HUDEP-2 (cell line): ENCODE measurements at regions not wholly inside any gene's neighbourhood (a gene's known extent, or its start where the extent isn't known, plus 50 kb on each side); places are given as distances from the start of the nearest gene placed in this dataset.
"Not testable (repeated sequence)": the region's sequence is repeated elsewhere in the genome, so short reads cannot be mapped to it uniquely, and the experiment has no call there.

ENCODE experiments used
- DNase-seq, 76 experiments: peaks; one replicate each; lab custom pipeline; 2025; ENCODE audit not compliant: unreplicated experiment in 76 of 76; lab: John Stamatoyannopoulos, UW

DNA sequence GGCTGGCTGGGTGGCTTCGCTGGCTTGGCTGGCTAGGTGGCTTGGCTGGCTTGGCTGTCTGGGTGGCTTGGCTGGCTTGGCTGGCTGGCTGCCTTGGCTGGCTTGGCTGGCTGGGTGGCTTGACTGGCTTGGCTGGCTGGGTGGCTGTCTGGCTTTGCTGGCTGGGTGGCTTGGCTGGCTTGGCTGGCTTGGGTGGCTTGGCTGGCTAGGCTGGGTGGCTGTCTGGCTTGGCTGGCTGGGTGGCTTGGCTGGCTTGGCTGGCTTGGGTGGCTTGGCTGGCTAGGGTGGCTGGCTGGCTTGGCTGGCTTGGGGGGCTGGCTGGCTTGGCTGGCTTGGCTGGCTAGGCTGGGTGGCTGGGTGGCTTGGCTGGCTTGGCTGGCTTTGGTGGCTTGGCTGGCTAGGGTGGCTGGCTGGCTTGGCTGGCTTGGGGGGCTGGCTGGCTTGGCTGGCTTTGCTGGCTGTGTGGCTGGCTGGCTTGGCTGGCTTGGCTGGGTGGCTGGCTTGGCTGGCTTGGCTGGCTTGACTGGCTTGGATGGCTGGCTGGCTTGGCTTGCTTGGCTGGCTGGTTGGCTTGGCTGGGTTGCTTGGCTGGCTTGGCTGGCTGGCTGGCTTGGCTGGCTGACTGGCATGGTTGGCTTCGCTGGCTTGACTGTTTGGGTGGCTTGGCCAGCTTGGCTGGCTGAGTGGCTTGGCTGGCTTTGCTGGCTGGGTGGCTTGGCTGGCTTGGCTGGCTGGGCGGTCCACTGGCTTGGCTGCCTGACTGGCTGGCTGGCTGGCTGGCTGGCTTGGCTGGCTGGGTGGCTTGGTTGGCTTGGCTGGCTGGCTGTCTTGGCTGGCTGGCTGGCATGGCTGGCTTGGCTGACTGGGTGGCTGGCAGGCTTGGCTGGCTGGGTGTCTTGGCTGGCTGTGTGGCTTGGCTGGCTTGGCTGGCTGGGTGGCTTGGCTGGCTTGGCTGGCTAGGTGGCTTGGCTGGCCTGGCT is 436.3 kb downstream of the GOLGA6L6 start:
- DNase-seq, result not testable (repeated sequence)

DNA sequence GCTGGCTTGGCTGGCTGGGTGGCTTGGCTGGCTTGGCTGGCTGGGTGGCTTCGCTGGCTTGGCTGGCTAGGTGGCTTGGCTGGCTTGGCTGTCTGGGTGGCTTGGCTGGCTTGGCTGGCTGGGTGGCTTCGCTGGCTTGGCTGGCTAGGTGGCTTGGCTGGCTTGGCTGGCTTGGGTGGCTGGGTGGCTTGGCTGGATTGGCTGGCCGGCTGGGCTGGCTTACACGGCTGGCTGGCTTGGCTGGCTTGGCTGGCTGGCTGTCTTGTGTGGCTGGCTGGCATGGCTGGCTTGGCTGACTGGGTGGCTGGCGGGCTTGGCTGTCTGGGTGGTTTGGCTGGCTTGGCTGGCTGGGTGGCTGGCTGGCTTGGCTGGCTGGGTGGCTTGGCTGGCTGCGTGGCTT is 437.0 kb downstream of the GOLGA6L6 start:
- DNase-seq, result not testable (repeated sequence)

DNA sequence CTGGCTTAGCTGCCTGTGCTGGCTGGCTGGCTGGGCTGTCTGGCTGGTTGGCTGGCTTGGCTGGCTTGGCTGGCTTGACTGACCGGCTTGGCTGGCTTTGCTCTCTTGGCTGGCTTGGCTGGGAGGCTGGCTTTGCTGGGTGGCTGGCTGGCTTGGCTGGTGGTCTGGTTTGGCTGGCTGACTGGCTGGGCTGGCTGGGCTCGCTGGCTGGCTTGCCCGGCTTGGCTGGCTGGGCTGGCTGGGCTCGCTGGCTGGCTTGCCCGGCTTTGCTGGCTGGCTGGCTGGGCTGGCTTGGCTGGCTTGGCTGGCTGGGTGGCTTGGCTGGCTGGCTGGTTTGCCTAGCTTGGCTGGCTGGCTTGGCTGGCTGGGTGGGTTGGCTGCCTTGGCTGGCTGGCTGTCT is 438.7 kb downstream of the GOLGA6L6 start:
- DNase-seq, result not testable (repeated sequence)

DNA sequence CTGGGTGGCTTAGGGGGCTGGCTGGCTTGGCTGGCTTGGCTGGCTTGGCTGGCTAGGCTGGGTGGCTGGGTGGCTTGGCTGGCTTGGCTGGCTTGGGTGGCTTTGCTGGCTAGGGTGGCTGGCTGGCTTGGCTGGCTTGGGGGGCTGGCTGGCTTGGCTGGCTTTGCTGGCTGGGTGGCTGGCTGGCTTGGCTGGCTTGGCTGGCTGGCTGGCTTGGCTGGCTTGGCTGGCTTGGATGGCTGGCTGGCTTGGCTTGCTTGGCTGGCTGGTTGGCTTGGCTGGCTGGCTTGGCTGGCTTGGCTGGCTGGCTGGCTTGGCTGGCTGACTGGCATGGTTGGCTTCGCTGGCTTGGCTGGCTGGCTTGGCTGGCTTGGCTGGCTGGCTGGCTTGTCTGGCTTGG is 439.4 kb downstream of the GOLGA6L6 start:
- DNase-seq, result not testable (repeated sequence)

DNA sequence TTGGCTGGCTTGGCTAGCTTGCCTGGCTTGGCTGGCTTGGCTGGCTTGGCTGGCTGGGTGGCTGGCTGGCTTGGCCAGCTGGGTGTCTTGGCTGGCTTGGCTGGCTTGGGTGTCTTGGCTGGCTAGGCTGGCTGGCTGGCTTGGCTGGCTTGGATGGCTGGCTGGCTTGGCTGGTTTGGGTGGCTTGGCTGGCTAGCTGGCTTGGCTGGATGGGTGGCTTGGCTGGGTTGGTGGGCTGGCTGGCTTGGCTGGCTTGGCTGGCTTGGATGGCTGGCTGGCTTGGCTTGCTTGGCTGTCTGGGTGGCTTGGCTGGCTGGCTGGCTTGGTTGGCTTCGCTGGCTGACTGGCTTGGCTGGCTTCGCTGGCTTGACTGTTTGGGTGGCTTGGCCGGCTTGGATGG is 440.3 kb downstream of the GOLGA6L6 start:
- DNase-seq, result not testable (repeated sequence)

DNA sequence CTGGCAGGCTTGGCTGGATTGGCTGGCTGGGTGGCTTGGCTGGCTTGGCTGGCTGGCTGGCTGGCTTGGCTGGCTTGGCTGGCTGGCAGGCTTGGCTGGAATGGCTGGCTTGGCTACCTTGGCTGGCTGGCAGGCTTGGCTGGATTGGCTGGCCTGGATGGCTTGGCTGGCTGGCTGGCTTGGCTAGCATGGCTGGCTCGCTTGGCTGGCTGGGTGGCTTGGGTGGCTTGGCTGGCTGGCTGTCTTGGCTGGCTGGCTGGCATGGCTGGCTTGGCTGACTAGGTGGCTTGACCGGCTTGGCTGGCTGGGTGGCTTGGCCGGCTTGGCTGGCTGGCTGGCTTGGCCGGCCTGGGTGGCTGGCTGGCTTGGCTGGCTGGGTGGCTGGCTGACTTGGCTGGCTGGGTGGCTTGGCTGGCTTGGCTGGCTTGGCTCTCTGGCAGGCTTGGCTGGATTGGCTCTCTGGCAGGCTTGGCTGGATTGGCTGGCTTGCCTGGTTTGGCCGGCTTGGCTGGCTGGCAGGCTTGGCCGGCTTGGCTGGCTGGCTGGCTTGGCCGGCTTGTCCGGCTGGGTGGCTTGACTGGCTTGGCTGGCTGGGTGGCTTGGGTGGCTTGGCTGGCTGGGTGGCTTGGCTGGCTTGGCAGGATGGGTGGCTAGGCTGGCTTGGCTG is 440.9 kb downstream of the GOLGA6L6 start:
- DNase-seq, result not testable (repeated sequence)

DNA sequence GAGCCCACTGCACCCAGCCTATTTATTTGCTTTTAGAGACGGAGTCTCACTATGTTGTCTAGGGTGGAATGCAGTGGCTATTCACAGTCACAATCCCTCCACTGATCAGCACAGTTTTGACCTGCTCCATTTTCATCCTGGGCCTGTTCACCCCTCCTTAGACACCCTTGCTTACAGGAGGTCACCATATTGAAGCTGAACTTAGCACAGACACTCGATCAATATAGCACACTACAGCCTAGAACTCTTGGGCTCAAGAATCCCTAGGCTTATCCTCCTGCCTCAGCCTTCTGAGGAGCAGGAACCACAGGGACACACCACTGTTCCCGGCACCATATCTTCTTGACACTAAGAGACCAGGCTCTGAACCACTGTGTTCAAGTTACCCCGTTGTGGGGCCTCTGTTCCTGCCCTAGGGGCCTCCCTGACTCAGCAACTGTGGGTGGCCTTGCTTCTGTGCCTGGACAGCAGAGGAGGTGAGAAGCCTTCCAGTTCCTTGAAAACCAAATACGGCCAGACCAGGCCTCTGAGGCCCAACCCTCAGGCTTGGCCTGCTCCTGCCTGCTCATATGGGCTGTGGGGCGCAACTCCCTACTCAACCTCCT is 445.8 kb downstream of the GOLGA6L6 start:
- not testable (repeated sequence) for DNase-seq

DNA sequence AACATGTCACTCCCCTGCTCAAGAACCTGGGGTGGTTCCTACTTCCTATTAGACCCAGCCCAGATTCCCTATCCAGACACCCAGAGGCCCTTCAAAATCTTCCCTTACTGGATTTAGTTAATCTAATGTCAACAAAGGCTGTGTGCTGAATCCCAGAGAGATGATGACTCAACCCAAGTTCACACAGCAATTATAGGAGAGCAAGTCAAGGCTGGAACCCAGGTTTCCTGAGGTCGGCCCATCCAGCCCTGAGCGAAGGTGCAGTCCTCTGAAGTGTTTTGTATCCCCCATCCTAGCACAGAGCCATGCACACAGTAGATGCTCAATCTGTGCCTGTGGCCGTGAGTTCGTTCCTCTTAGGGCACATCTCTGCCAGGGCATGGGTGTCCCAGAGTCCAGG is 452.1 kb downstream of the GOLGA6L6 start:
- DNase-seq, result not testable (repeated sequence)

DNA sequence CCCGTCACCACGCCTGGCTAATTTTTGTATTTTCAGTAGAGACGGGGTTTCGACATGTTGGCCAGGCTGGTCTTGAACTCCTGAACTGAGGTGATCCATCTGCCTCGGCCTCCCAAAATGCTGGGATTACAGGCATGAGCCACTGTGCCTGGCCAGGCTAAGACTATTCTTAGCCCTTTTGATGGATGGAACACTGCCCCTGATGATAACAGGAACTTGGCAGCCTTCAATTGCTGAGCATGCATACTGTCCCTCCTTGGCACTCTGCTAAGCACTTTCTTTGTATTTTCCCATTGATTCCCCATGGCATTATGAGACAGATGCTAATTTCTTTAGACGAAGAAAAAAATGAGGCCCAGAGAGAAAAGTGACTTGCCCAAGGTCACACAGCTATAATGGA is 457.6 kb downstream of the GOLGA6L6 start:
- not testable (repeated sequence) for DNase-seq

DNA sequence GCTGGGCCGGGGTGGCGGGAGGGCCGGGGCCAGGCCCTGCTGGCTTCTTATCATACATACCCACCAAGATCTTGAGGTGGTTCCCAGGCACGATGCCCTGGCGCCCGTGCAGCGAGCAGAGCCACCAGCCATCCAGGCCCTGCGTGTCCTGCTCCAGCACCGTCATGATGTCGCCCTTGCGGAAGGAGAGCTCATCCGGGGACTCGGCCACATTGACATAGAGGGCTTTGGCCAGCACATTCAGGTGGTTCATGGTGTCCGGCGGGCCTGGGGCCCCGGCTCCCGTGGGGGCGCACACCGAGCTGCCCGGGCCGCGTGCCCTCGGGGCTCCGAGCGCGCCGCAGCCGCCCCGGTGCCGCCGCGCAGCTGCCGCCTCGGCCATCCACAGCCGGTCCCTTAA is 467.5 kb downstream of the GOLGA6L6 start:
- not testable (repeated sequence) for DNase-seq

DNA sequence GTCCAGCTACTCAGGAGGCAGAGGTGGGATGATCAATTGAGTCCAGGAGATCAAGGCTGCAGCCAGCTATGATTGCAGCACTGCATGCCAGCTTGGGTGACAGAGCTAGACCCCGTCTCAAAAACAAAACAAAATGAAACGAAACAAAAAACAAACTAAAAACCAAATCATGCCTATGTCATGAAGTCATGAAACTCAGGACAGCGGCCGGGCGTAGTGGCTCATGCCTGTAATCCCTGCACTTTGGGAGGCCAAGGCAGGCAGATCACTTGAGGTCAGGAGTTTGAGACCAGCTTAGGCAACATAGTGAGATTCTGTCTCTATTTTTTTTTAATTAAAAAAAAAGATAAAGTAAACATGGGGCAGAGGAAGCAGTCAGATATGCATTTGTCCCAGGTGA is 472.6 kb downstream of the GOLGA6L6 start:
- not testable (repeated sequence) for DNase-seq

DNA sequence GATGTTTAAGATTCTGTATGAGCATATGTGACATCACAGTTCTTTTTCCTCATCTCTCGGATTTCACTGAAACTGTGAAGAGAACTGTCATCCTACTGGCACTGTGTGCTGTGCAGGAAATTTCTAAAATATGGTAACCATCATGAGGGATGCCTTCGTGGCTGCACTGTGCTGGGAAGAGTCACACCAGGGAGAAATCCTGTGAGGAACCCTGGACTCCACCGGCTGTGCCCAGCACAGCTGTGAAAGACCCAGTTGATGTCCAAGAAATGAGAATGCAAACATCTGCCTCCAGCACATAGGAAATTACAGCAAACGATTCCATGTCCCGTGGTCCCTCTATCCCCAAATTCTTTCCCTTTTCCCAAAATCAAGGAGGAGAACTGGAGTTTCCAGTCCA is 475.4 kb downstream of the GOLGA6L6 start:
- DNase-seq, result not testable (repeated sequence)

DNA sequence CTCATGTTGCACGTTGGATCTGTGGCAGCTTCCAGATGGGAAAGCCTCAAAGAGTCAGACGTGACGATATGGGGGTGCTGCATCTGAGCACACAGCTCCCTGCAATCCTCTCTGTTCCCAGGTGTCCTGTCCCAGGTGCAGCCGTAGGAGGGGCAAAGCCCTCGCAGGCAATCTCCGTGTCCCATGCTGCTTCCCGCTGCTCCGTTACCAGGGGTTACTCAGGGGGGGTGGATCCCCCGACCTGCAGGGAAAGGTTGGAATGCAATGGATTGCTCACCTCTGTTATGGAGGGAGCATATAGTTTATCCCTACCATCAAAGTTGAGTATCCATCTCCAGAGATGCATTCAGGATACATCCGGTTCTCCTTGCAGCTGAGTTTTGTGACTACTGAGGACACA is 476.1 kb downstream of the GOLGA6L6 start:
- not testable (repeated sequence) for DNase-seq

DNA sequence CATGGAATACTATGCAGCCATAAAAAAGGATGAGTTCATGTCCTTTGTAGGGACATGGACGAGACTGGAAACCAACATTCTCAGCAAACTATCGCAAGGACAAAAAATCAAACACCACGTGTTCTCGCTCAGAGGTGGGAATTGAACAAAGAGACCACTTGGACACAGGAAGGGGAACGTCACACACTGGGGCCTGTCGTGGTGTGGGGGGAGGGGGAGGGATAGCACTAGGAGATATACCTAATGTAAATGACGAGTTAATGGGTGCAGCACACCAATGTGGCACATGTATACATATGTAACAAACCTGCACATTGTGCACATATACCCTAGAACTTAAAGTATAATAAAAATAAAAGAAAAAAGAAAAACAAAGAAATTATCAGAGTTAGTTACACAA is 478.4 kb downstream of the GOLGA6L6 start:
- DNase-seq, result not testable (repeated sequence)

DNA sequence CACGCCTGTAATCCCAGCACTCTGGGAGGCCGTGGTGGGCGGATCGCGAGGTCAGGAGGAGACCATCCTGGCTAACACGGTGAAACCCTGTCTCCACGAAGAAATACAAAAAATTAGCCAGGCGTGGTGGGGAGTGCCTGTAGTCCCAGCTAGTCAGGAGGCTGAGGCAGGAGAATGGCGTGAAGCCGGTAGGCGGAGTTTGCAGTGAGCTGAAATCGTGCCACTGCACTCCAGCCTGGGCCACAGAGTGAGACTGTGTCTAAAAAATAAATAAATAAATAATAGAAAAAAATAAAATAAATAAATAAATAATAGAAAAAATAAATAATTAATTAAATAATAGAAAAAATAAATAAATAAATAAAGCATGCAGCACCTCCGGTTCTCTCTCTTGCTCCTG is 480.8 kb downstream of the GOLGA6L6 start:
- DNase-seq, result not testable (repeated sequence)

DNA sequence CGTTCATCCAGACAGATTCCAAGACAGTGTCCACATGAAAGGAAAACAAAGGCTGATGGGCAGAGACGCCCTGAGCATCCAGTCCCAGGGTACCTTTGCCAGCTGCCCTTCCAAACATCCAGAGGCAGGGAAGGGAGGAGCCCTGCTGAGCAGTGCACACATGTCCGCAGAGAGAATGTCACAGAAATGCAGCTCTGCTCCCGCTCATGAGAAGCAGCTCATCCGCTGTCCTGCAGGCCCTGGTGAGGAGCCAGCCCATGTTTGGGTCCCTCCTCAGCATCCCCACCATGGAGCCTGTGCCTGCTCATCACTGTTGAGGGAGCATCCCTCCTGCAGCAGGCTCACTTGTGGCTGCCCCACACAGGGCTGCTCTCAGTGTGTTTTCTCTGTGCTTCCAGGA is 484.7 kb downstream of the GOLGA6L6 start:
- DNase-seq, result not testable (repeated sequence)

DNA sequence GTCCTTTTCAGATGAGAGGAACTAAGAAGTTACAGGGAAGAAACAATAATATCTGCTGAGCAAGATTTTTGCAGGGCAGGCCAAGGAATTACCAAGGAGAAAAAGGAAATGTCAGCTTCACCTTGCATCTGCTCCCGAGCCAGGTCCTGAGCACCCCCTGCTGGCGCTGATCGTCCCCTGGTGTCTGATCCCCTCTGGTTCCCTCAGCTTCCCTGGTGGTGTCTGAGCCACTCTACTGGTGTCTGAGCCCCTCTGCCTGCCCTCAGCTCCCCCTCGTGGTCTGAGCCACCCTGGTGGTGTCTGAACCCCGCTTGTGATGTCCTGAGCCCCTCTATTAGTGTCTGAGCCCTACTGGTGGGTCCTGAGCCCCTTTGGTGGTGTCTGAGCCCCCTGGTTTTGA is 485.7 kb downstream of the GOLGA6L6 start:
- DNase-seq, result not testable (repeated sequence)

DNA sequence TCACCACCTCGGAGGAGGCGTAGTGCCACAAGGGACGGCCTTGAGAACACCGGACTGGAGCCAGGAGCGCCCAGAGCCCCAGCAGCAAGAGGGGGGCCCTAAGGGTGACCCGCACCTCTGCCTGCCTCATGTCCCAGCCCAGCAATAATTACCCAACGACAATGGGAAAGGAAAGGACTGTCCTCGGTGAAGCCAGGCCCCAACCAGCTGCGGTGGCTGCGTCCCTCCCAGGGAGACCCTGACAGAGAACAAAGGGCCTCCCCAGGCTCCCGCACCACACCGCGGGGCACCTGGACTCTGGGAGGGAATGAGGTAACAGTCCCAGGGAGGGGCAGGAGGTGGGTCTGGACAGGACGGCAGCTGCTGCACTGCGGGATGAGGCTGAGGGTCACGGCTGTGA is 493.4 kb downstream of the GOLGA6L6 start:
- DNase-seq, result not testable (repeated sequence)

DNA sequence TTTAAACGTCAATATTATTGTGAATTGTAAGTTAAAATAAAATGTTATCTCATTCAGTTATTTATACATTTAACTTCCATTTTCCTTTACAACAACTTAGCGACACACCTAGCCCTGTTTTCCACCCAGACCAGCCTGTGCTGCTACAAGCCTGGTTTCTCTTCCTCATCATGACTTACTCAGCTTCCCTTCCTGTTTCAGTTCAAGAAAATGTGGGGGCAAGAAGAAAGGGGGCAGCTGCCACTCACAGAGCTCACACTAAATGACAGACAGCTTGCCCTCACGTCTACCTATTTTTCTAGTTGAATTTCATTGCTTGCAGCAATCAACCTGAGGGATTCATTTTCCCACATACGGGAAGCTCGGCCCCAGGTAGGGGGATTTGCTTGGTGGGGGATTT is 496.4 kb downstream of the GOLGA6L6 start:
- DNase-seq, result not testable (repeated sequence)

DNA sequence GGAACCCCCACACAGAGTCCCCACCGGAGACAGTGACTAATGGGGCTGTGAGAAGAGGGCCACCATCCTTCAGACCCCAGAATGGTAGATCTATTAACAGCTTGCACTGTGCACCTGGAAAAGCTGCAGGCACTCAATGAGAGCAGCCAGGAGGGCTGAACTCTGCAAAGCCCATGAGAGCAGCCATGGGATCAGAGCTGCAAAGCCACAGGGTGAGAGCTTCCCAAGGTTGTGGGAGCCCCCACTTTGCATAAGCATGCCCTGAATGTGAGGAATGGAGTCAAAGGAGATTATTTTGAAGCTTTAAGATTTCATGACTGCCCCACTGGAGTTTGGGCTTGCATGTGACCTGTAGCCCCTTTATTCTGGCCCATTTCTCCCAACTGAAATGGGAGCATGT is 500.9 kb downstream of the GOLGA6L6 start:
- DNase-seq, result not testable (repeated sequence)

DNA sequence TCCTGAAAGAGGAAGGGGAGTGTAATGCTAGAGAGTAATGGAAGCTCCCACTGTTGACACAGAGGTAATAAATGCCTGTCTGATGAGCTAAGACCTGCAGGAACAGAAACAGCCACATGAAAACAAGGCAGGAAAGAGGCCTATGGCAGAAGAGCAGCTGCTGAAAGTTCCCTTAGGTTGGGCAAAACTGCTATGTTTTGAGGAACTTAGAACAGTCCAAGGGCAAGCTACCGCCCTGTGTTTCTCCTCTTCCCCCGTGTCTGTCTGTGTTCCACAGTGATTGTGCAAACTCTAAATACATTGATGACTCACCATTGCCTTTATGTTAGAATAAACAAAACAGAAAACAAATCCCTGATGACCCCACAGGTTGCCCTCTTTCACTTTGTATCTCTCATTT is 516.6 kb downstream of the GOLGA6L6 start:
- DNase-seq, result not testable (repeated sequence)
